ENCODE measurements at regions not wholly inside any gene's neighbourhood (a gene's known extent, or its start where the extent isn't known, plus 50 kb on each side); places are given as distances from the start of the nearest gene placed in this dataset.

DNA sequence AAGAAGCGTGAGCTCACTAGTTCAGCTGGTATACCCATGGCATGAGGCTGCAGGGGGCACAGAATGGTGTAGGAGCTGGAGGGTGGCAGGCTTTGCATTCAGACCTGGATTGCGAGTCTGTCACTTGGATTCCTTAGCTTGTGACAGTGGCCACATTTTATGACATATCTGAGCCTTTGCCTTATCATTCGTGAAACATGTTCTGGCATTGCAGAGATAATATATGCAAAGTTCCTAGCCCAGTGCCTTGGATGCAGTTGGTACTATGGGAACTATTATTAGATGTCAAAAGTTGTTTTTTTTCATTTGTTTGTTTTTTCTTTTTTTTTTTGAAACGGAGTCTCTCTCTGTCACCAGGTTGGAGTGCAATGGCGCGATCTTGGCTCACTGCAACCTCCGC, 230.7 kb upstream of the PRDM1 start:
- TF ChIP-seq CTCF (tag by site-specific recombination; IDR thresholded peaks at IDR 0.05) (no peak), ZNF239 (tag by site-specific recombination; IDR thresholded peaks at IDR 0.05) (no peak), ZBTB48 (tag by site-specific recombination; IDR thresholded peaks at IDR 0.05) (no peak), EGR2 (tag by site-specific recombination; IDR thresholded peaks at IDR 0.05; ENCODE audit: low read depth) (no peak), ZBTB17 (tag by site-specific recombination; IDR thresholded peaks at IDR 0.05) (no peak)
- TF ChIP-seq, protein P1, sequence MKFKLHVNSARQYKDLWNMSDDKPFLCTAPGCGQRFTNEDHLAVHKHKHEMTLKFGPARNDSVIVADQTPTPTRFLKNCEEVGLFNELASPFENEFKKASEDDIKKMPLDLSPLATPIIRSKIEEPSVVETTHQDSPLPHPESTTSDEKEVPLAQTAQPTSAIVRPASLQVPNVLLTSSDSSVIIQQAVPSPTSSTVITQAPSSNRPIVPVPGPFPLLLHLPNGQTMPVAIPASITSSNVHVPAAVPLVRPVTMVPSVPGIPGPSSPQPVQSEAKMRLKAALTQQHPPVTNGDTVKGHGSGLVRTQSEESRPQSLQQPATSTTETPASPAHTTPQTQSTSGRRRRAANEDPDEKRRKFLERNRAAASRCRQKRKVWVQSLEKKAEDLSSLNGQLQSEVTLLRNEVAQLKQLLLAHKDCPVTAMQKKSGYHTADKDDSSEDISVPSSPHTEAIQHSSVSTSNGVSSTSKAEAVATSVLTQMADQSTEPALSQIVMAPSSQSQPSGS (tag by site-specific recombination; IDR thresholded peaks at IDR 0.05; ENCODE audit: low read depth) = no peak
